ENCODE measurements at regions not wholly inside any gene's neighbourhood (a gene's known extent, or its start where the extent isn't known, plus 50 kb on each side); places are given as distances from the start of the nearest gene placed in this dataset.

DNA sequence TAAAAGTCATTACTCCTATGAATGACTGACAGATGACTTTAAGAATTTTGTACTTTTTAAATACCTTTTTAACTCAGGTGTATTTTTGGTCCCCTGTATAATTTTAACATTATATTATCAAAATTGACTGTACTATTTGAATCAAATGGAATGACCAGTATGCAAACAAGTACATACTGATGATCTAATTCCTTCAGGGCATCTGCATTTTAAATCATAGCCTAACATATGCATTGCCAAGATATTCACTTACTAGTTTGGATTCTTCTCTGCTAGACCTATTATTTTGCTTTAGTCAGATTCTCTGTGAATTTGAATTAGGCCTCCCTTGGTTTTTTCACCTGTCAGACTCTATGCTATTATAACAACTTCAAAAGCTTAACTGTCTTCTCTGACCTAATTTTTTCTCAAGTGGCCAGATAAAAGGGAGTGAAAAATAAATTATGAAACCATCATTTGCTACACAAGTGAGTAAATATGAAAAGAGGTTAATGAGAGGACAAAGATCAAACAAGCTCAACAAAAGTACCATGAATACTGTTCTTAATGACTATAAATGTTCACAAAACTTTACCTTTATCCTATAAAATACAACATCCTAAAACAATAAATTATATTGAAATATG is 1505.2 kb upstream of the CDH9 start (continued):
- no peak for TF ChIP-seq GABPA (IDR thresholded peaks at IDR 0.05; ENCODE audit: borderline replicate concordance, insufficient read depth, low read length)
- no peak for TF ChIP-seq CREB1 (IDR thresholded peaks at IDR 0.05)
- no peak for TF ChIP-seq NANOG (IDR thresholded peaks at IDR 0.05; ENCODE audit: insufficient read depth, low read depth, low read length, poor library complexity, severe bottlenecking)

All from H1 (cell line).